Kidney epithelial cell (primary cell): ENCODE measurements at regions not wholly inside any gene's neighbourhood (a gene's known extent, or its start where the extent isn't known, plus 50 kb on each side); places are given as distances from the start of the nearest gene placed in this dataset.

Source experiments
- DNase-seq: peaks from one replicate; pipeline ENCODE4 v3.0.0-alpha.2; 2010; ENCODE audit warnings: low read depth
- H3K27me3 ChIP-seq: 2 replicates; pipeline ENCODE4 v1.6.0; 2011; ENCODE audit warnings: low read length; ENCODE audit not compliant: control insufficient read depth, insufficient read depth
- H3K36me3 ChIP-seq: 2 replicates; pipeline ENCODE4 v1.5.1; 2011; ENCODE audit warnings: low read length; ENCODE audit not compliant: control insufficient read depth, insufficient read depth
- H3K4me3 ChIP-seq: 2 replicates; pipeline ENCODE4 v1.5.1; 2011; ENCODE audit warnings: low read depth, mild to moderate bottlenecking, control low read depth, low read length
- CTCF ChIP-seq: IDR thresholded peaks from 2 replicates; pipeline ENCODE4 v1.5.1; 2011; ENCODE audit warnings: mild to moderate bottlenecking, moderate library complexity, low read length, control low read depth, inconsistent platforms; ENCODE audit not compliant: insufficient read depth, poor library complexity, severe bottlenecking

DNA sequence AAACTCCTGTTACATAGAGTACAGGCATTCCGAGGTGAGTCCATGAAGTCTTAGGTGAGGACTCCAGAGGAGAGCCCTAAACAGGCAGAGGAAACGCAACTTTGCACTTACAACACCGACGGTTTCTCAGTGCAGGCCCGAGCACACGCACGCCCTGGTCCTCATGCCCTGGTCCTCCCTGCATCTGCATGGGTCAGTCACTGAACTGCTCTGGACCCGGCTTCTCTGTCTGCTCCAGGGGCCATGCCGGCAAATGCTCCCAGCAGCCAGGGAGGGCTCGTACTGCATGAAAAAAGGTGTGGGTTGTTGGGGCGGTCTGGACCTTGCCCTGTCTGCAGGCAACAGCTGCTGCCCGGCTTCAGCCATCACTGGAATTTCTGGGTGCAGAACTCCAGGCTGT is 317.3 kb upstream of the SHH start:
- no peak for DNase-seq
- no peaks in the 10 kb centered on the region for H3K36me3 ChIP-seq
- no peak overlapping the region for H3K4me3 ChIP-seq
- H3K27me3 ChIP-seq, result no peaks in the 10 kb centered on the region
- TF ChIP-seq CTCF, result no peak

- no peak for TF ChIP-seq CTCF
- no peak for DNase-seq
- no peak overlapping the region for H3K4me3 ChIP-seq
- no peaks in the 10 kb centered on the region for H3K27me3 ChIP-seq
- H3K36me3 ChIP-seq, result no peaks in the 10 kb centered on the region
These were observed 316.2 kb upstream of the SHH start for GRCh38 chr7:156128496-156128895.

DNA sequence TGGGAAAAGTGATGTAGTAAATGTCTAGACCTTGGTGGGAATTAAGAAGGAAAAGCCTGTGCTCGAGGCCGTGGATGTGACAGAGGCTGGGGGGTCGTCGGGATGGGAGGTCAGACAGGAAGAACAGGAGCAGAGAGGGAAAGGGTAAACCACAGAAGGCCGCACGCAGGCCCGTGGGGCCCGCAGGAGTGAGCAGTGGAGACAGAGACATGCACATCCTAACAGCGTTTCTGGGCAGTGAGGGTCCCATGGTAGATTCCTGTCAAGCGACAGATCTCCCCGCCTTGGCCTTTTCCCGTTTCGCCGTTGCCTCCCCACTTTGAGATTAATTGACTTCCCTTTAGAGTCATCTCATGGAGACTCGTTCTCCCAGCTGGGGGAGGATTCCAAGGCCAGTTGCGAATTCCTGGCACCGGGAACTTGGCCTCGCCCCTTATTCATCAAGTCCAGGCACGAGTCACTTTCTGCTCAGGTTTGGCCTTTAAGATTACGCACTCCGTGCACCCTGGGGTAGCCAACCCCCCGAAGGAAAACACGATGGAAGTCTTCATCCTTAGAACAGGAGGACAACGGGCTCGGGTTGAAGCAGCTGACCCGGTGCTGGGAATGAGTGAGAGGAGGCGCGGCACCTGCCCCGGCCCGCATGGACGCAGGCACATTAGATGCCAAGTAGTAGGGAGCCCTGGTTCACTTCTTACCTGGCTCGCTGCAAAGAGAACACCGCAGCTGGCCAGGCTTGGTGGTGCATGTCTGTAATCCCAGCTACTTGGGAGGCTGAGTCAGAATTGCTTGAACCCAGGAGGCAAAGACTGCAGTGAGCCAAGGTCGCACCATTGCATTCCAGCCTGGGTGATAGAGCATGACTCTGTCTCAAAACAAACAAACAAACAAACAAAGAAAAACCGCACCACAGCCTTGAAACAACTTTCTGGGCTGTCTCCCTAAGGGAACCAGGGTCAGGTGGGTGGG is 315.2 kb upstream of the SHH start:
- H3K36me3 ChIP-seq, result no peaks in the 10 kb centered on the region
- DNase-seq, result no peak
- no peak overlapping the region for H3K4me3 ChIP-seq
- TF ChIP-seq CTCF, result no peak
- H3K27me3 ChIP-seq, result no peaks in the 10 kb centered on the region

DNA sequence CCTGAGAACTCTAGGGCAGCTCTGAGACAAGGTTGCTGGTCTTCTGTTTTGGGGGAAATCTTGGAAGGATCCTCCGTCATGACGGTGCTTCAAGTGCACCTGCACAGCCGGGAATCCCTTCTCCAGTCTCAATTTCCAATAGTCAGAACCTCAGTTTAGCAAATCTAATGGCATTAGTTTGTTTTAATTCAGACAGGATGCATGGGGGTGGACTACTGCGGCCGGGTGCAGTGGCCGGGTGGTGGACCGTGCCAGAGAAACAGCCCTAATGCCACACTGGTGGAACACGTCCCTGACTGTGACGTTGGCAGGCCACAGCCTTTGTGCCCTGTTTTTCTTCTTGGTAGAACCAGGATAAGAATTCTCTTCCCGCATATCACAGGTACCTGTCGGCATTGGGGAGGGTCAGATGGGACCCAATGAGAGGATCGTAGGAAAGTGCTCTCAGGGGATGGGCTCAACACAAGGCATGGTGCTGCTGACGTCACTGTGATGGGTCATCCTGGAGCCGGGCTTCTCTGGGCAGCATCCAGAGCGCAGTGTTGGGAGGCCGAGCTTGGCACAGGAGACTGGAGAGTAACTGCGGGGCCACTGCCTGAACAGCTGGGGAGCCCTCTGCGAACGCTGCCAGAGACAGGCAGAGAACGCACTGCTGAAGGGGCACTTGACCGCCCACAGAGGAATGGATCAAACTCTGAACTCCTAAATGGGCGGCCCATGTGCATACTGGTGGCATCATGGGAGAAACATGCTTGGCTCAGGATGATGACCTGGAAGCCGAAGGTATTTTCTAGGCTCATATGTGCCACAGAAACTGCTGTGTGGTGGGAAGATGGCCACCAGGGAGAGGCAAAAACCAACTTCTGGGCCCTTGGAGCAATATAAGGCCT is 313.8 kb upstream of the SHH start:
- DNase-seq, result no peak
- Histone ChIP-seq H3K36me3 (no peaks in the 10 kb centered on the region), H3K27me3 (no peaks in the 10 kb centered on the region), H3K4me3 (no peak overlapping the region)
- no peak for TF ChIP-seq CTCF

- Histone ChIP-seq H3K4me3 (no peak overlapping the region), H3K36me3 (no peaks in the 10 kb centered on the region), H3K27me3 (no peaks in the 10 kb centered on the region)
- no peak for DNase-seq
- no peak for TF ChIP-seq CTCF
These were observed 312.1 kb upstream of the SHH start for GRCh38 chr7:156124356-156124755.
